GM19395 (cell line): ENCODE measurements at regions not wholly inside any gene's neighbourhood (a gene's known extent, or its start where the extent isn't known, plus 50 kb on each side); places are given as distances from the start of the nearest gene placed in this dataset.
"Not testable (repeated sequence)": the region's sequence is repeated elsewhere in the genome, so short reads cannot be mapped to it uniquely, and the experiment has no call there.

ENCODE experiments used
- ATAC-seq: cut with Tn5 transposase; IDR thresholded peaks from one replicate; pipeline ENCODE4 v1.9.1; 2021; ENCODE audit warnings: mild to moderate bottlenecking, moderate library complexity; ENCODE audit not compliant: unreplicated experiment

GRCh38 chr2:185628985-185629384, 109.6 kb upstream of the FSIP2 start:
- ATAC-seq: peak; percentile 52

- no peak for ATAC-seq
These were observed 105.0 kb upstream of the FSIP2 start for GRCh38 chr2:185633621-185634020.

GRCh38 chr2:185638771-185639170, 99.8 kb upstream of the FSIP2 start:
- ATAC-seq: no peak

GRCh38 chr2:185640588-185640987, 98.0 kb upstream of the FSIP2 start:
- ATAC-seq: no peak

DNA sequence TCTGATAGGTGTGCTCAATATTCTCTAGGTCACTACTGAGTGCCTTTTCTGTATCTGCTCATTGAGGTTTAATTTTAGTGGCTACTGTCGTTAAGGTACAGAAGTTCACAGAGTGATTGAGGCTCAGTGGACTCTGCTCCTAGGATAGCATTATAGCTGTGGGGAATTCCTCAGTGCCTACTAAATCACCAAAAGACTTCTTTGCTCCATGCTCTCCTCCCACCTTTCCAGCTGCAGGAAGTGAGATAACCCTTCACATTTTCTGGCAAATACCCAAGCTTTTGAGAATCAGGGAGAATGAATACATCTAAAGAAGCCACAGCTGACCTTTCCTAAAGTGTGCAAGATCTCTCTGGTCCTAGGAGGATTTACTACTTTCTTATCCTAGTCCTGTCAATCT, 95.2 kb upstream of the FSIP2 start:
- ATAC-seq: no peak

- peak; percentile 58 for ATAC-seq
These were observed 93.8 kb upstream of the FSIP2 start for GRCh38 chr2:185644828-185645227.

DNA sequence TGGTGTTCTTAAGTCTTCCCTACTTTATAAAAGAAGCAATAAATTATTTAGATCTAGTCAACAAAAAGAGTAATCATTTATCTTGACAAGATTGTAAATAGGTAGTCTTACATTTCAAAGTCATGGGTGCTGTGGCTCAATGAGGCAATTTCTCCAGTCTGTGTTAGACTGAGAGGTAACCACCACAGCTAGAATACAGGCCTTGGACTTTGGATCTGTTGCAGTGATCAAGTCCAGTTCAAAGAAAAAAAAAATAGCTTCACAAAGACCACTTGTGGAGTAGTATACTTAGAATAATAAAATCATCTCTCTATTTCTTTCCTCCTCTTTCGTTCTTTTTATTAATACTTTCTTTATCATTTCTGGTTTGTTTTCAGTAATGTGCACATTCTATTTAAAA, 93.1 kb upstream of the FSIP2 start:
- ATAC-seq: no peak

- no peak for ATAC-seq
These were observed 79.9 kb upstream of the FSIP2 start for GRCh38 chr2:185658750-185659149.

GRCh38 chr2:185663811-185664210, 74.8 kb upstream of the FSIP2 start:
- no peak for ATAC-seq

GRCh38 chr2:185664384-185664783, 74.2 kb upstream of the FSIP2 start:
- ATAC-seq: no peak

DNA sequence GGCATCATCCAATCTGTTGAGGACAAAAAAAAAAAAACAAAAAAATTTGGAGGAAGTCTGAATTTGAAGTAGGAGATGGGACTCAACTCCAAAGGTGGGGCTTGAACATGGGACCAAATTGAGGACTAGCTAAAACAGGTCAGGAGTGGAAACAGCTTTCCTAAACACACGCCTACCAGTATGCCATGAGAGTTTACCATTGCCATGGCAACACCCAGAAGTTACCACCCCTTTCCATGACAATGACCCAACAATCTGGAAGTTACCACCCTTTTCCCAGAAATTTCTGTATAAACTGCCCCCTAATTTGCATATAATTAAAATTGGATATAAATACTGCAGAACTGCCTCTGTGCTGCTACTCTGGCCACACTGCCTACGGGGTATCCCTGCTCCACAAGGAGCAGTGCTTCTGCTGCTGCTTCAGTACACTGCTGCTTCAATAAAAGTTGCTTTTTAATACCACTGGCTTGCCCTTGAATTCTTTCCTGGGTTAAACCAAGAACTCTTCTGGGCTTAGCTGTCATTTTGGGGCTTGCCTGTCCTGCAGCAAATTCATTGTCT, 73.3 kb upstream of the FSIP2 start:
- no peak for ATAC-seq

DNA sequence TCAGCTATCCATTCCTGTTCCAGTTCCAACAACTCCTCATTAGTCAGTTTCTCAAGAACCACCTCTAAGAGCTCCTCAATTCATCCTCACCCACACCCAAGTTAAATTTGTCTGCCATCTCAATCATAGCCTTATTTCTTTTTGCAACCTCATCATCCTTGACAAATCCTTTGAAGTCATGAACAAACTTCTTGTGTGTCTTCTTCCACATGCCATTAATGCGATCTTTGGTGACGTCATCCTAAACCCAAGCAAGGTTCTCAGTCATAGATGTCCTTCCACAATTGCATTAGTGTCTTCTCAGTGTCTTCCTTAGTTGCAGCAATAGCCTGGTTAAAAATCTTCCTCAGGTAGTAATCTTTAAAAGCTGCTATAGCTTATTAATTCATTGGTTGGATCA, 71.2 kb upstream of the FSIP2 start:
- no peak for ATAC-seq

DNA sequence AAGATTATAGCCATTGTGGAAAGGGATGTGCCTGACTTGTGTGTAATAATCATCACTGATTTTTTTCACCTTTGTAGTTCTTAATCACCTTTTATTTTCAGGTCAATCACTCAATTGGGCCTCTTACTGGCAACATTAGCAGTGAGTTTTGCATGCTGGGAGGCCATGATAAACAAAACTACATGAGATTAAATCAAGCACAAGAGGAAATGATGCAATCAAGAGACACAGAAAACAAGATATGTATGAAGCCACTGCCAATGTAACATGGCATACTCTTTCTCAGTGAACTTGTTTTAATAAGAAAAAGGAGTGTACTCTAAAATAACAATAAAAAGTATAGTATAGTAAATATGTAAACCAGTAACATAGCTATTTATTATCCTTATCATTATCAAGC, 69.9 kb upstream of the FSIP2 start:
- no peak for ATAC-seq

DNA sequence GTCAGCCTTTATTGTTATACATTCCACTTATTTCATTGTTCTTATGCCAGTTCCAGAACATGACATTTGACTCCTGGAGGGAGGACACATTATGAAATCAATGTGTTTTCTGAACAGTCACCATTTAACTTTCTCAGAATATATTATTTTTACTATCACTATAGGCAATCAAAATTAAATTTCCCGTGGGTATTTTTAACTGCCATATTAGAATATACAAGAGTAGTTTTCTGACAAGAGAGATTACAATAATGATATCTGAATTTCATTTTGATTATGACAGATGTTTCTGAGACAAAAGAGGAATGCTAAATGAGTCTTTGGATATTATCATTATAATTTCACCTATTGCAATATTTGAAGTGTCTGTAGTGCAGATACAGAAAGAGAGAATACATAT, 64.4 kb upstream of the FSIP2 start:
- ATAC-seq: no peak

- no peak for ATAC-seq
These were observed 62.3 kb upstream of the FSIP2 start for GRCh38 chr2:185676316-185676715.

DNA sequence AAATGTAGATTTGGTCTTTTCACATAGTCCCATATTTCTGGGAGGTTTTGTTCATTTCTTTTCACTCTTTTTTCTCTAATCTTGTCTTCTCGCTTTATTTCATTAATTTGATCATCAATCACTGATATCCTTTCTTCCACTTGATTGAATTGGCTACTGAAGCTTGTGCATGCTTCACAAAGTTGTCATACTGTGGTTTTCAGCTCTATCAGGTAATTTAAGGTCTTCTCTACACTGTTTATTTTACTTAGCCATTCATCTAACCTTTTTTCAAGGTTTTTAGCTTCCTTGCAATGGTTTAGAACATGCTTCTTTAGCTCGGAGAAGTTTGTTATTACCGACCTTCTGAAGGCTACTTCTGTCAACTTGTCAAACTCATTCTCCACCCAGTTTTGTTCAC, 51.6 kb upstream of the FSIP2 start:
- ATAC-seq: not testable (repeated sequence)

DNA sequence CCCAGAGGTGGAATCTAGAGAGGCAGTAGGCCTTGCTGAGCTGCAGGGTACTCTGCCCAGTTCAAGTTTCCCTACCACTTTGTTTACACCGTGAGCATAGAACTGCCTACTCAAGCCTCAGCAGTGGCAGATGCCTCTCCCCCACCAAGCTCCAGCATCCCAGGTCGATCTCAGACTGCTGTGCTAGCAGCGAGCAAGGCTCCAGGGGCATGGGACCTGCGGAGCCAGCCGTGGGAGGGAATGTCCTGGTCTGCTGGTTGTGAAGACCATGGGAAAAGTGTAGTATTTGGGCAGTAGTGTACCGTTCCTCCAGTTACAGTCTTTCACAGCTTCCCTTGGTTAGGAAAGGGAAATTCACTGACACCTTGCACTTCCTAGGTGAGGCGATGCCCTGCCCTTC, 50.6 kb upstream of the FSIP2 start:
- no peak for ATAC-seq
